DMS153 (cell line): ENCODE measurements at regions not wholly inside any gene's neighbourhood (a gene's known extent, or its start where the extent isn't known, plus 50 kb on each side); places are given as distances from the start of the nearest gene placed in this dataset.

Experiments
- DNase-seq: peaks from one replicate; lab custom pipeline; 2025; lab: John Stamatoyannopoulos, UW

GRCh38 chr9:89969881-89970639 lies 365.2 kb downstream of the GADD45G start:
- DNase-seq = no peak

GRCh38 chr9:89970701-89971100 lies 365.9 kb downstream of the GADD45G start:
- no peak for DNase-seq

GRCh38 chr9:89972535-89972934 lies 367.7 kb downstream of the GADD45G start:
- DNase-seq = no peak

- no peak for DNase-seq
Measured at GRCh38 chr9:89974582-89974981, 369.8 kb downstream of the GADD45G start.

- DNase-seq = no peak
Measured at GRCh38 chr9:89975024-89975423, 370.2 kb downstream of the GADD45G start.

GRCh38 chr9:89975630-89976029 lies 370.8 kb downstream of the GADD45G start:
- DNase-seq = no peak

GRCh38 chr9:89978185-89978584 lies 373.4 kb downstream of the GADD45G start:
- DNase-seq = peak; percentile 69

GRCh38 chr9:89980600-89980999 lies 375.8 kb downstream of the GADD45G start:
- peak; percentile 83 for DNase-seq

- no peak for DNase-seq
Measured at GRCh38 chr9:89982016-89982415, 377.2 kb downstream of the GADD45G start.

- DNase-seq = no peak
Measured at GRCh38 chr9:89983411-89983810, 378.6 kb downstream of the GADD45G start.

- no peak for DNase-seq
Measured at GRCh38 chr9:89984214-89984613, 379.4 kb downstream of the GADD45G start.

GRCh38 chr9:89985068-89985467 lies 380.3 kb downstream of the GADD45G start:
- no peak for DNase-seq

GRCh38 chr9:89986190-89986589 lies 381.4 kb downstream of the GADD45G start:
- DNase-seq = no peak

- DNase-seq = no peak
Measured at GRCh38 chr9:89988458-89988857, 383.6 kb downstream of the GADD45G start.

- DNase-seq = no peak
Measured at GRCh38 chr9:89991204-89991790, 386.5 kb downstream of the GADD45G start.

- DNase-seq = peak; percentile 30
Measured at GRCh38 chr9:89992326-89993198, 387.8 kb downstream of the GADD45G start.

- DNase-seq = peak; percentile 42
Measured at GRCh38 chr9:89993678-89994630, 389.1 kb downstream of the GADD45G start.

- no peak for DNase-seq
Measured at GRCh38 chr9:89994988-89995613, 390.3 kb downstream of the GADD45G start.

- peak; percentile 84 for DNase-seq
Measured at GRCh38 chr9:89996116-89996515, 391.3 kb downstream of the GADD45G start.

- DNase-seq = peak; percentile 58
Measured at GRCh38 chr9:89996773-89997172, 392.0 kb downstream of the GADD45G start.

GRCh38 chr9:89998633-89999032 lies 393.8 kb downstream of the GADD45G start:
- DNase-seq = no peak
